ENCODE measurements at regions not wholly inside any gene's neighbourhood (a gene's known extent, or its start where the extent isn't known, plus 50 kb on each side); places are given as distances from the start of the nearest gene placed in this dataset.

DNA sequence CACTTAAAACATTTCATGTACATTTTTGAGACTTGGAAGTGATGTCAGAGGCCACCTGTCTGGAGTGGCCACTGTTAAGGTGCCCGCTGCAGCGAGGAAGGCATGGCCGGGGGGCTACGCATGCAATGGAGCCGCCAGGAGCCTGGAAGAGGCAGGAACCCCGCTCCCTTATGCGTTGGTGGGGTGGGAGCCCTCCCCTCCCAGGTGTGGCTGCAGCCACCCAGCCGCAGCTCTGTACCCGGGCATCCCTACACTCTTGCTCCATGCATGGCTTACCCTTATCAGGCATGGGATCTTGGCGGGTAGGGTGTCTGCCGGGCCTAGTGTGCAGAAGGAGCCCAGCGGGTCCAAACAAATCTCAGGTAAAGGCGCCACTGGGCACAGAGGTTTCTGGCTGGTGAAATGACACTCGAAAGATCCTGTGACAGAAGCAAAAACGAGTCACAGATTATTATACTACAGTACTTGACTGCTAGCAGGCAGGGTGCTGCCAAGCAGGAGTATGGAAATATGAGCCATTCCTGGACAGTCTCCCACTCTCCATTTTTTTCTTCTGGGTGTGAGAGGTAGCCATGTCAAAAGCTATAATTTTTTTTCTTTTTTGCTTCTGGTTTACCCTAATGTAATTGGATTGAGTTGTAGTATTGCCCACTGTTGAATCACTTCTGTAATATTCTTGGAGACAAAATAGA, 1606.3 kb upstream of the MIR17HG start:
- intact Hi-C loops (cut with micrococcal nuclease; ENCODE audit: unreplicated experiment) = no loop called here
- Histone ChIP-seq H3K27ac (ENCODE audit: low read depth, low read length, poor library complexity, severe bottlenecking) (no peak overlapping the region), H3K36me3 (ENCODE audit: insufficient read depth, low read length, poor library complexity, severe bottlenecking) (no peaks in the 10 kb centered on the region), H3K27me3 (replicated peaks; ENCODE audit: insufficient read depth, low read depth, low read length, poor library complexity) (no peaks in the 10 kb centered on the region), H3K4me3 (ENCODE audit: low read depth, low read length, poor library complexity, severe bottlenecking) (no peak overlapping the region), H3K9me3 (ENCODE audit: low read depth, low read length, poor library complexity, severe bottlenecking) (no peaks in the 10 kb centered on the region), H3K4me1 (ENCODE audit: insufficient read depth, low read length, poor library complexity, severe bottlenecking) (no peaks in the 10 kb centered on the region)
- no peak for DNase-seq (ENCODE audit: low spot score)
- POLR2A ChIA-PET (ENCODE audit: low non-redundant PET) = no interaction called here
- BruUV-seq (replicated peaks) = no TSS peak
- CTCF ChIA-PET = no interaction called here
- TF ChIP-seq, protein P1, sequence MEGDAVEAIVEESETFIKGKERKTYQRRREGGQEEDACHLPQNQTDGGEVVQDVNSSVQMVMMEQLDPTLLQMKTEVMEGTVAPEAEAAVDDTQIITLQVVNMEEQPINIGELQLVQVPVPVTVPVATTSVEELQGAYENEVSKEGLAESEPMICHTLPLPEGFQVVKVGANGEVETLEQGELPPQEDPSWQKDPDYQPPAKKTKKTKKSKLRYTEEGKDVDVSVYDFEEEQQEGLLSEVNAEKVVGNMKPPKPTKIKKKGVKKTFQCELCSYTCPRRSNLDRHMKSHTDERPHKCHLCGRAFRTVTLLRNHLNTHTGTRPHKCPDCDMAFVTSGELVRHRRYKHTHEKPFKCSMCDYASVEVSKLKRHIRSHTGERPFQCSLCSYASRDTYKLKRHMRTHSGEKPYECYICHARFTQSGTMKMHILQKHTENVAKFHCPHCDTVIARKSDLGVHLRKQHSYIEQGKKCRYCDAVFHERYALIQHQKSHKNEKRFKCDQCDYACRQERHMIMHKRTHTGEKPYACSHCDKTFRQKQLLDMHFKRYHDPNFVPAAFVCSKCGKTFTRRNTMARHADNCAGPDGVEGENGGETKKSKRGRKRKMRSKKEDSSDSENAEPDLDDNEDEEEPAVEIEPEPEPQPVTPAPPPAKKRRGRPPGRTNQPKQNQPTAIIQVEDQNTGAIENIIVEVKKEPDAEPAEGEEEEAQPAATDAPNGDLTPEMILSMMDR (conservative IDR thresholded peaks at IDR 0.05; ENCODE audit: low read depth, low read length) = no peak
- no peak for TF ChIP-seq EZH2 (IDR thresholded peaks at IDR 0.05; ENCODE audit: borderline replicate concordance, low read depth, low read length, poor library complexity, severe bottlenecking)

DNA sequence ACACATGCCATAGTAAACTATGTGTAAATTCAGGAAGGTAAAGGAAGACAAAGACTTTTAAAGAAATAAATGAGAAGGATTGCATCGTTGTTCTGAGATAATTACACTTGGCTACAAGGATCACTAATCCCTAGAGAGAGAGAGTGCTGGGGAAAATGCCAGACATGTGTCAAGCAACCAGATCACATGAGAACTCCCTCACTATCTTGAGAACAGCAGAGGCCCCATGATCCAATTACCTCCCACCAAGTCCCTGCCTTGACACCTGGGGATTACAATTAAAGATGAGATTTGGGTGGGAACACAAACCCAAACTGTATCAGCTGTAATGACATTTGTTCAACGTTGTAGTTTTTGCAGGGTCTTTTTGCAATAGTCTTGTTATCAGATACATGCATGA, 1600.9 kb upstream of the MIR17HG start:
- ChIA-PET CTCF (no interaction called here), POLR2A (ENCODE audit: low non-redundant PET) (no interaction called here)
- Histone ChIP-seq H3K36me3 (ENCODE audit: insufficient read depth, low read length, poor library complexity, severe bottlenecking) (no peaks in the 10 kb centered on the region), H3K27me3 (replicated peaks; ENCODE audit: insufficient read depth, low read depth, low read length, poor library complexity) (no peaks in the 10 kb centered on the region), H3K9me3 (ENCODE audit: low read depth, low read length, poor library complexity, severe bottlenecking) (no peaks in the 10 kb centered on the region), H3K4me3 (ENCODE audit: low read depth, low read length, poor library complexity, severe bottlenecking) (no peak overlapping the region), H3K4me1 (ENCODE audit: insufficient read depth, low read length, poor library complexity, severe bottlenecking) (no peaks in the 10 kb centered on the region), H3K27ac (ENCODE audit: low read depth, low read length, poor library complexity, severe bottlenecking) (no peak overlapping the region)
- intact Hi-C loops (cut with micrococcal nuclease; ENCODE audit: unreplicated experiment) = no loop called here
- BruUV-seq (replicated peaks) = no TSS peak
- no peak for TF ChIP-seq EZH2 (IDR thresholded peaks at IDR 0.05; ENCODE audit: borderline replicate concordance, low read depth, low read length, poor library complexity, severe bottlenecking)
- TF ChIP-seq, protein P1 (conservative IDR thresholded peaks at IDR 0.05; ENCODE audit: low read depth, low read length) = no peak
- DNase-seq (ENCODE audit: low spot score) = peak; percentile 58

DNA sequence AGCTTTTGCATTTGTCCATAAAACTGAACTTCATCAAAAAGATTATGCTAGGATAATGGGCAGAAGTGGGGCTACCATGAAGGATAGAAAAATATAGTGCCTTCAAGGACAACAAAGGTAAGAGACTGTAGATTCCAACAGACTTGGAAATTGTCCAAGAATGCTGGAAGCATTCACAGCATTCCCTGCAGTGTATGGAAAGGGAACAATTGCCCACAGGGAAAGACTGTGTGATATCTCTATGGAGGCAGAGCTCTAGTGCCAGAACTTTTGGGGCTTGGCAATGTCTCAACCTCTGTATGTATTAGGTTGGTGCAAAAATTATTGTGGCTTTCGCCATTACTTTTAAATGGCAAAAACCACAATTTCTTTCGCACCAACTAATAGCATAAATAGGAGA, 1598.8 kb upstream of the MIR17HG start:
- Histone ChIP-seq H3K27ac (ENCODE audit: low read depth, low read length, poor library complexity, severe bottlenecking) (no peak overlapping the region), H3K36me3 (ENCODE audit: insufficient read depth, low read length, poor library complexity, severe bottlenecking) (no peaks in the 10 kb centered on the region), H3K9me3 (ENCODE audit: low read depth, low read length, poor library complexity, severe bottlenecking) (no peaks in the 10 kb centered on the region), H3K4me3 (ENCODE audit: low read depth, low read length, poor library complexity, severe bottlenecking) (no peak overlapping the region), H3K27me3 (replicated peaks; ENCODE audit: insufficient read depth, low read depth, low read length, poor library complexity) (no peaks in the 10 kb centered on the region), H3K4me1 (ENCODE audit: insufficient read depth, low read length, poor library complexity, severe bottlenecking) (no peaks in the 10 kb centered on the region)
- no TSS peak for BruUV-seq (replicated peaks)
- no peak for TF ChIP-seq EZH2 (IDR thresholded peaks at IDR 0.05; ENCODE audit: borderline replicate concordance, low read depth, low read length, poor library complexity, severe bottlenecking)
- TF ChIP-seq, protein P1 (conservative IDR thresholded peaks at IDR 0.05; ENCODE audit: low read depth, low read length) = no peak
- intact Hi-C loops (cut with micrococcal nuclease; ENCODE audit: unreplicated experiment) = no loop called here
- ChIA-PET POLR2A (ENCODE audit: low non-redundant PET) (no interaction called here), CTCF (no interaction called here)
- no peak for DNase-seq (ENCODE audit: low spot score)

All from A673 (cell line).